PC-3 (cell line): ENCODE measurements at regions not wholly inside any gene's neighbourhood (a gene's known extent, or its start where the extent isn't known, plus 50 kb on each side); places are given as distances from the start of the nearest gene placed in this dataset.

ENCODE experiments used
- CTCF ChIP-seq: fragments of 300-600 bp; sonication (generic); conservative IDR thresholded peaks from 2 replicates; pipeline ENCODE4 v1.5.1; 2017; ENCODE audit warnings: antibody characterized with exemption, low read depth, mild to moderate bottlenecking, low read length
- EZH2 ChIP-seq: fragments of 300-600 bp; sonication (generic); IDR thresholded peaks from one replicate; pipeline ENCODE4 v1.6.1; 2017; ENCODE audit warnings: antibody characterized with exemption, mild to moderate bottlenecking, low read length; ENCODE audit not compliant: unreplicated experiment
- EZH2phosphoT487 ChIP-seq: fragments of 300-600 bp; sonication (generic); IDR thresholded peaks from 2 replicates; pipeline ENCODE4 v1.6.1; 2018; ENCODE audit warnings: mild to moderate bottlenecking, antibody characterized with exemption, low read length, borderline replicate concordance

- TF ChIP-seq CTCF: no peak
- no peak for TF ChIP-seq EZH2
- TF ChIP-seq EZH2phosphoT487: no peak
Measured at GRCh38 chr5:91938441-91938840, 555.3 kb upstream of the ARRDC3 start.
